Mammary epithelial cell (primary cell): ENCODE measurements at regions not wholly inside any gene's neighbourhood (a gene's known extent, or its start where the extent isn't known, plus 50 kb on each side); places are given as distances from the start of the nearest gene placed in this dataset.

ENCODE experiments used
- CTCF ChIP-seq, 2 donors: IDR thresholded peaks in 1 of 2; conservative IDR thresholded peaks in 1 of 2; 2 replicates each; pipeline ENCODE4 v1.5.1; 2011 to 2012; ENCODE audit warnings: inconsistent platforms in 2 of 2, low read length in 2 of 2, mild to moderate bottlenecking in 2 of 2, control low read depth in 1 of 2, low read depth in 1 of 2; ENCODE audit not compliant: insufficient read depth in 1 of 2; ENCODE audit errors: extremely low read depth in 1 of 2
- EZH2 ChIP-seq: IDR thresholded peaks from 2 replicates; pipeline ENCODE4 v1.6.1; 2012; ENCODE audit warnings: low read length, inconsistent platforms, borderline replicate concordance

- no peak for TF ChIP-seq CTCF (conservative IDR thresholded peaks at IDR 0.05 in 1 of 2, IDR thresholded peaks at IDR 0.05 in 1 of 2; ENCODE audit: extremely low read depth in 1 of 2, insufficient read depth in 1 of 2, low read depth in 1 of 2, low read length in 2 of 2)
- TF ChIP-seq EZH2 = no peak
Observed at GRCh38 chr21:16421007-16421406, 691.2 kb downstream of the USP25 start.
